Ishikawa (cell line): ENCODE measurements at regions not wholly inside any gene's neighbourhood (a gene's known extent, or its start where the extent isn't known, plus 50 kb on each side); places are given as distances from the start of the nearest gene placed in this dataset.

Source experiments
- CEBPB ChIP-seq: IDR thresholded peaks from 2 replicates; pipeline ENCODE4 v1.6.1; 2012
- CREB1 ChIP-seq: IDR thresholded peaks from 2 replicates; pipeline ENCODE4 v1.6.1; 2012; ENCODE audit warnings: low read depth
- EGR1 ChIP-seq: IDR thresholded peaks from 2 replicates; pipeline ENCODE4 v1.6.1; 2012
- EP300 ChIP-seq: IDR thresholded peaks from 2 replicates; pipeline ENCODE4 v1.6.1; 2012; ENCODE audit warnings: borderline replicate concordance
- FOXM1 ChIP-seq: IDR thresholded peaks from 2 replicates; pipeline ENCODE4 v1.6.1; 2012; ENCODE audit warnings: low read depth, borderline replicate concordance
- MAX ChIP-seq: IDR thresholded peaks from 2 replicates; pipeline ENCODE4 v1.6.1; 2012
- NFIC ChIP-seq: IDR thresholded peaks from 2 replicates; pipeline ENCODE4 v1.6.1; 2012
- RAD21 ChIP-seq: IDR thresholded peaks from 2 replicates; pipeline ENCODE4 v1.6.1; 2012; ENCODE audit warnings: low read depth
- REST ChIP-seq: IDR thresholded peaks from 2 replicates; pipeline ENCODE4 v1.6.1; 2012; ENCODE audit warnings: low read depth, mild to moderate bottlenecking
- TAF1 ChIP-seq: IDR thresholded peaks from 2 replicates; pipeline ENCODE4 v1.6.1; 2012; ENCODE audit warnings: low read depth, mild to moderate bottlenecking
- TCF12 ChIP-seq: IDR thresholded peaks from 2 replicates; pipeline ENCODE4 v1.6.1; 2012; ENCODE audit warnings: low read depth
- TEAD4 ChIP-seq: IDR thresholded peaks from 2 replicates; pipeline ENCODE4 v1.6.1; 2012
- USF1 ChIP-seq: IDR thresholded peaks from 2 replicates; pipeline ENCODE4 v1.6.1; 2012
- YY1 ChIP-seq: IDR thresholded peaks from 2 replicates; pipeline ENCODE4 v1.6.1; 2012; ENCODE audit warnings: low read depth
- ZBTB7A ChIP-seq: IDR thresholded peaks from 2 replicates; pipeline ENCODE4 v1.6.1; 2012; ENCODE audit warnings: low read depth

- no peak for TF ChIP-seq CEBPB
- TF ChIP-seq REST: no peak
- TF ChIP-seq RAD21: no peak
- no peak for TF ChIP-seq EP300
- no peak for TF ChIP-seq TEAD4
- no peak for TF ChIP-seq YY1
- no peak for TF ChIP-seq USF1
- no peak for TF ChIP-seq FOXM1
- TF ChIP-seq NFIC: no peak
Observed at GRCh38 chr10:90443342-90443741, 414.5 kb downstream of the HTR7 start.

GRCh38 chr10:90447831-90448230 is 410.0 kb downstream of the HTR7 start:
- no peak for TF ChIP-seq MAX
- no peak for TF ChIP-seq TAF1
- TF ChIP-seq CEBPB: no peak
- TF ChIP-seq RAD21: no peak
- no peak for TF ChIP-seq ZBTB7A
- no peak for TF ChIP-seq EGR1
- TF ChIP-seq USF1: no peak
- TF ChIP-seq TCF12: no peak
- TF ChIP-seq YY1: no peak
- TF ChIP-seq REST: no peak
- no peak for TF ChIP-seq CREB1
- TF ChIP-seq EP300: no peak
- no peak for TF ChIP-seq FOXM1
- TF ChIP-seq NFIC: no peak

- TF ChIP-seq YY1: no peak
- TF ChIP-seq TEAD4: no peak
- TF ChIP-seq NFIC: no peak
- no peak for TF ChIP-seq REST
- no peak for TF ChIP-seq CEBPB
- TF ChIP-seq ZBTB7A: no peak
- TF ChIP-seq USF1: no peak
- no peak for TF ChIP-seq RAD21
- no peak for TF ChIP-seq FOXM1
- no peak for TF ChIP-seq EP300
- TF ChIP-seq TCF12: no peak
- TF ChIP-seq EGR1: no peak
- no peak for TF ChIP-seq CREB1
- TF ChIP-seq TAF1: no peak
- no peak for TF ChIP-seq MAX
Observed at GRCh38 chr10:90450797-90451196, 407.0 kb downstream of the HTR7 start.

- TF ChIP-seq CREB1: no peak
- no peak for TF ChIP-seq USF1
- no peak for TF ChIP-seq EP300
- TF ChIP-seq EGR1: no peak
- TF ChIP-seq YY1: no peak
- TF ChIP-seq NFIC: no peak
- no peak for TF ChIP-seq TCF12
- TF ChIP-seq FOXM1: no peak
- no peak for TF ChIP-seq RAD21
- TF ChIP-seq TAF1: no peak
- TF ChIP-seq MAX: no peak
- TF ChIP-seq TEAD4: no peak
- TF ChIP-seq CEBPB: no peak
- no peak for TF ChIP-seq ZBTB7A
- TF ChIP-seq REST: no peak
Observed at GRCh38 chr10:90451283-90451682, 406.6 kb downstream of the HTR7 start.
